ENCODE measurements at regions not wholly inside any gene's neighbourhood (a gene's known extent, or its start where the extent isn't known, plus 50 kb on each side); places are given as distances from the start of the nearest gene placed in this dataset.
A peak's percentile ranks its signal among the peaks of the same experiment; 100 is the strongest.

GRCh38 chr20:51089840-51090239 is 66.9 kb upstream of the KCNG1 start:
- Histone ChIP-seq H3K4me1 (no peaks in the 10 kb centered on the region), H3K36me3 (no peaks in the 10 kb centered on the region), H3K9me3 (replicated peaks) (no peaks in the 10 kb centered on the region), H3K27me3 (peaks cover 35% of the 10 kb centered on the region), H3K27ac (no peak overlapping the region), H3K4me3 (no peak overlapping the region)
- DNase-seq = no peak

- H3K27ac ChIP-seq = no peak overlapping the region
- H3K27me3 ChIP-seq = peaks cover 38% of the 10 kb centered on the region
- H3K9me3 ChIP-seq (replicated peaks) = no peaks in the 10 kb centered on the region
- DNase-seq = no peak
- no peaks in the 10 kb centered on the region for H3K36me3 ChIP-seq
- no peaks in the 10 kb centered on the region for H3K4me1 ChIP-seq
- H3K4me3 ChIP-seq = no peak overlapping the region
Measured at GRCh38 chr20:51089272-51089781, 66.4 kb upstream of the KCNG1 start.

GRCh38 chr20:51087266-51087665 is 64.4 kb upstream of the KCNG1 start:
- Histone ChIP-seq H3K27me3 (peaks cover 27% of the 10 kb centered on the region), H3K4me1 (no peaks in the 10 kb centered on the region), H3K36me3 (no peaks in the 10 kb centered on the region), H3K4me3 (no peak overlapping the region), H3K9me3 (replicated peaks) (no peaks in the 10 kb centered on the region), H3K27ac (no peak overlapping the region)
- DNase-seq = no peak

- Histone ChIP-seq H3K27me3 (peaks cover 20% of the 10 kb centered on the region), H3K9me3 (replicated peaks) (no peaks in the 10 kb centered on the region), H3K4me3 (no peak overlapping the region), H3K36me3 (no peaks in the 10 kb centered on the region), H3K4me1 (no peaks in the 10 kb centered on the region), H3K27ac (no peak overlapping the region)
- DNase-seq = peak in 1 of 2 experiments; percentile 21
Measured at GRCh38 chr20:51085769-51086168, 62.9 kb upstream of the KCNG1 start.

- peaks cover 16% of the 10 kb centered on the region for H3K27me3 ChIP-seq
- H3K27ac ChIP-seq = no peak overlapping the region
- H3K36me3 ChIP-seq = no peaks in the 10 kb centered on the region
- no peaks in the 10 kb centered on the region for H3K9me3 ChIP-seq (replicated peaks)
- H3K4me3 ChIP-seq = no peak overlapping the region
- H3K4me1 ChIP-seq = no peaks in the 10 kb centered on the region
- DNase-seq = no peak
Measured at GRCh38 chr20:51084593-51085377, 61.9 kb upstream of the KCNG1 start.

- H3K27me3 ChIP-seq = peaks cover 13% of the 10 kb centered on the region
Measured at GRCh38 chr20:51083447-51083846, 60.5 kb upstream of the KCNG1 start.

GRCh38 chr20:51082988-51083387 is 60.1 kb upstream of the KCNG1 start:
- no peaks in the 10 kb centered on the region for H3K4me1 ChIP-seq
- no peak for DNase-seq
- H3K27ac ChIP-seq = no peak overlapping the region
- H3K27me3 ChIP-seq = peaks cover 13% of the 10 kb centered on the region
- H3K4me3 ChIP-seq = no peak overlapping the region
- no peaks in the 10 kb centered on the region for H3K9me3 ChIP-seq (replicated peaks)
- H3K36me3 ChIP-seq = no peaks in the 10 kb centered on the region

More at GRCh38 chr20:51083447-51083846, 60.5 kb upstream of the KCNG1 start:
- Histone ChIP-seq H3K4me1 (no peaks in the 10 kb centered on the region), H3K27ac (no peak overlapping the region), H3K4me3 (no peak overlapping the region), H3K9me3 (replicated peaks) (no peaks in the 10 kb centered on the region), H3K36me3 (no peaks in the 10 kb centered on the region)
- no peak for DNase-seq

- Histone ChIP-seq H3K4me1 (no peaks in the 10 kb centered on the region), H3K27ac (no peak overlapping the region), H3K27me3 (peaks cover 8% of the 10 kb centered on the region; the same call in 1 of the 2 replicates), H3K9me3 (replicated peaks) (no peaks in the 10 kb centered on the region), H3K4me3 (no peak overlapping the region), H3K36me3 (no peaks in the 10 kb centered on the region)
- DNase-seq = no peak
Measured at GRCh38 chr20:51080516-51080915, 57.6 kb upstream of the KCNG1 start.

GRCh38 chr20:51079488-51079887 is 56.6 kb upstream of the KCNG1 start:
- Histone ChIP-seq H3K27me3 (peaks cover 3% of the 10 kb centered on the region; the same call in 1 of the 2 replicates), H3K9me3 (replicated peaks) (no peaks in the 10 kb centered on the region), H3K27ac (no peak overlapping the region), H3K36me3 (no peaks in the 10 kb centered on the region), H3K4me1 (no peaks in the 10 kb centered on the region), H3K4me3 (no peak overlapping the region)
- DNase-seq = no peak

GRCh38 chr20:51077686-51078060 is 54.8 kb upstream of the KCNG1 start:
- Histone ChIP-seq H3K27ac (no peak overlapping the region), H3K9me3 (replicated peaks) (no peaks in the 10 kb centered on the region), H3K27me3 (peaks cover 3% of the 10 kb centered on the region; the same call in 1 of the 2 replicates), H3K4me1 (no peaks in the 10 kb centered on the region), H3K4me3 (no peak overlapping the region), H3K36me3 (no peaks in the 10 kb centered on the region)
- DNase-seq = no peak

- H3K4me3 ChIP-seq = no peak overlapping the region
- no peaks in the 10 kb centered on the region for H3K4me1 ChIP-seq
- H3K27ac ChIP-seq = no peak overlapping the region
- no peaks in the 10 kb centered on the region for H3K9me3 ChIP-seq (replicated peaks)
- no peaks in the 10 kb centered on the region for H3K36me3 ChIP-seq
- peak; percentile 27 to 52 for DNase-seq
- H3K27me3 ChIP-seq = peaks cover 3% of the 10 kb centered on the region; the same call in 1 of the 2 replicates
Measured at GRCh38 chr20:51076786-51077685, 54.1 kb upstream of the KCNG1 start.

GRCh38 chr20:51074062-51074461 is 51.2 kb upstream of the KCNG1 start:
- no peak for DNase-seq
- H3K27me3 ChIP-seq = peaks cover 12% of the 10 kb centered on the region
- H3K9me3 ChIP-seq (replicated peaks) = no peaks in the 10 kb centered on the region
- no peaks in the 10 kb centered on the region for H3K36me3 ChIP-seq
- H3K4me1 ChIP-seq = no peaks in the 10 kb centered on the region
- no peak overlapping the region for H3K27ac ChIP-seq
- H3K4me3 ChIP-seq = no peak overlapping the region

Data from SJCRH30 (cell line).